H9 (cell line): ENCODE measurements at regions not wholly inside any gene's neighbourhood (a gene's known extent, or its start where the extent isn't known, plus 50 kb on each side); places are given as distances from the start of the nearest gene placed in this dataset.
"Not testable (repeated sequence)": the region's sequence is repeated elsewhere in the genome, so short reads cannot be mapped to it uniquely, and the experiment has no call there.

Source experiments
- DNase-seq: peaks from one replicate; pipeline ENCODE4 v3.0.0-alpha.2; 2017
- H2AFZ ChIP-seq: one replicate; pipeline ENCODE4 v1.6.1; 2013; ENCODE audit warnings: mild to moderate bottlenecking, low read length, control low read depth, moderate library complexity
- H2AK5ac ChIP-seq: 2 replicates; pipeline ENCODE4 v1.6.1; 2013; ENCODE audit warnings: low read length, control low read depth, mixed read lengths; ENCODE audit not compliant: insufficient read length
- H2BK120ac ChIP-seq: one replicate; pipeline ENCODE4 v1.6.1; 2013; ENCODE audit warnings: low read depth, mild to moderate bottlenecking, low read length, control low read depth, inconsistent platforms; ENCODE audit not compliant: poor library complexity, severe bottlenecking
- H2BK12ac ChIP-seq: 2 replicates; pipeline ENCODE4 v1.6.1; 2013; ENCODE audit warnings: low read length, control low read depth, mixed read lengths, low read depth; ENCODE audit not compliant: insufficient read length
- H2BK15ac ChIP-seq: 2 replicates; pipeline ENCODE4 v1.6.1; 2013; ENCODE audit warnings: low read depth, low read length, control low read depth
- H2BK20ac ChIP-seq: one replicate; pipeline ENCODE4 v1.6.1; 2013; ENCODE audit warnings: low read depth, mild to moderate bottlenecking, low read length, control low read depth, inconsistent platforms; ENCODE audit not compliant: poor library complexity, severe bottlenecking
- H2BK5ac ChIP-seq: 2 replicates; pipeline ENCODE4 v1.6.1; 2013; ENCODE audit warnings: low read length, control low read depth, mixed read lengths; ENCODE audit not compliant: insufficient read length
- H3K14ac ChIP-seq: 2 replicates; pipeline ENCODE4 v1.6.1; 2013; ENCODE audit warnings: low read length, control low read depth; ENCODE audit not compliant: insufficient read depth
- H3K18ac ChIP-seq: 2 replicates; pipeline ENCODE4 v1.6.1; 2013; ENCODE audit warnings: low read depth, mild to moderate bottlenecking, mixed read lengths, low read length, control low read depth; ENCODE audit not compliant: insufficient read length
- H3K23ac ChIP-seq: 2 replicates; pipeline ENCODE4 v1.6.1; 2013; ENCODE audit warnings: low read length, control low read depth, mixed read lengths, low read depth; ENCODE audit not compliant: insufficient read length
- H3K23me2 ChIP-seq: 2 replicates; pipeline ENCODE4 v1.6.1; 2013; ENCODE audit warnings: low read depth, mild to moderate bottlenecking, mixed read lengths, low read length, control low read depth; ENCODE audit not compliant: insufficient read length, poor library complexity, severe bottlenecking
- H3K27ac ChIP-seq: 2 replicates; pipeline ENCODE4 v1.5.1; 2013; ENCODE audit warnings: low read length, control low read depth, mixed read lengths, low read depth; ENCODE audit not compliant: insufficient read length
- H3K27me3 ChIP-seq: 2 replicates; pipeline ENCODE4 v1.6.1; 2013; ENCODE audit warnings: low read length, control low read depth, inconsistent platforms; ENCODE audit not compliant: insufficient read depth
- H3K4ac ChIP-seq: 2 replicates; pipeline ENCODE4 v1.6.1; 2013; ENCODE audit warnings: low read depth, mild to moderate bottlenecking, control low read depth, inconsistent platforms, low read length, moderate library complexity
- H3K4me1 ChIP-seq: 2 replicates; pipeline ENCODE4 v1.6.1; 2013; ENCODE audit warnings: low read length, control low read depth, inconsistent platforms; ENCODE audit not compliant: insufficient read depth
- H3K4me2 ChIP-seq: 2 replicates; pipeline ENCODE4 v1.6.1; 2013; ENCODE audit warnings: low read length, control low read depth, mixed read lengths; ENCODE audit not compliant: insufficient read length, insufficient read depth
- H3K56ac ChIP-seq: 2 replicates; pipeline ENCODE4 v1.6.1; 2013; ENCODE audit warnings: low read depth, mild to moderate bottlenecking, mixed read lengths, low read length, control low read depth; ENCODE audit not compliant: insufficient read length
- H3K79me1 ChIP-seq: 2 replicates; pipeline ENCODE4 v1.6.1; 2013; ENCODE audit warnings: low read depth, mild to moderate bottlenecking, moderate library complexity, low read length, control low read depth, inconsistent platforms; ENCODE audit not compliant: insufficient read depth, poor library complexity, severe bottlenecking
- H3K79me2 ChIP-seq: 2 replicates; pipeline ENCODE4 v1.6.1; 2013; ENCODE audit warnings: low read length, control low read depth, inconsistent platforms; ENCODE audit not compliant: insufficient read depth
- H3K9ac ChIP-seq: 2 replicates; pipeline ENCODE4 v1.6.1; 2013; ENCODE audit warnings: low read length, control low read depth, mixed read lengths; ENCODE audit not compliant: insufficient read length; ENCODE audit errors: extremely low read depth
- H3K9me3 ChIP-seq: one replicate; pipeline ENCODE4 v1.6.1; 2013; ENCODE audit warnings: low read depth, low read length, inconsistent platforms; ENCODE audit not compliant: control insufficient read depth
- H3T11ph ChIP-seq: one replicate; pipeline ENCODE4 v1.6.1; 2013; ENCODE audit warnings: mild to moderate bottlenecking, low read length, control low read depth, inconsistent platforms
- H4K20me1 ChIP-seq: one replicate; pipeline ENCODE4 v1.6.1; 2013; ENCODE audit not compliant: control insufficient read depth, insufficient read length, insufficient read depth
- H4K5ac ChIP-seq: 2 replicates; pipeline ENCODE4 v1.6.1; 2013; ENCODE audit warnings: low read depth, mild to moderate bottlenecking, mixed read lengths, low read length, control low read depth; ENCODE audit not compliant: insufficient read length
- H4K8ac ChIP-seq: replicated peaks from 2 replicates; pipeline ENCODE4 v1.6.1; 2013; ENCODE audit warnings: low read length, control low read depth, mixed read lengths, low read depth; ENCODE audit not compliant: insufficient read length
- H4K91ac ChIP-seq: 2 replicates; pipeline ENCODE4 v1.6.1; 2013; ENCODE audit warnings: low read depth, mild to moderate bottlenecking, moderate library complexity, mixed read lengths, low read length, control low read depth; ENCODE audit not compliant: insufficient read length
- H3K27ac Mint-ChIP-seq, 3 experiments: 2 replicates in 2 of 3; 3 replicates in 1 of 3; pipeline ENCODE4 v1.8.0; 2020 to 2021; ENCODE audit warnings: mixed read lengths in 3 of 3, mild to moderate bottlenecking in 1 of 3, moderate library complexity in 1 of 3
- H3K27me3 Mint-ChIP-seq: 2 replicates; pipeline ENCODE4 v1.8.0; 2021; ENCODE audit warnings: low read depth, mild to moderate bottlenecking, moderate library complexity, mixed read lengths
- H3K36me3 Mint-ChIP-seq, 3 experiments: 2 replicates in 2 of 3; 3 replicates in 1 of 3; pipeline ENCODE4 v1.8.0; 2020 to 2021; ENCODE audit warnings: low read depth in 3 of 3, mixed read lengths in 3 of 3; ENCODE audit not compliant: insufficient read depth in 1 of 3
- H3K4me1 Mint-ChIP-seq, 2 experiments: 2 replicates each; pipeline ENCODE4 v1.8.0; 2020; ENCODE audit warnings: mixed read lengths in 2 of 2
- H3K4me3 Mint-ChIP-seq, 2 experiments: 2 replicates in 1 of 2; 3 replicates in 1 of 2; pipeline ENCODE4 v1.8.0; 2020 to 2021; ENCODE audit warnings: mild to moderate bottlenecking in 2 of 2, mixed read lengths in 2 of 2, moderate library complexity in 1 of 2
- H3K9me3 Mint-ChIP-seq, 2 experiments: 2 replicates in 1 of 2; 3 replicates in 1 of 2; pipeline ENCODE4 v1.8.0; 2020; ENCODE audit warnings: mild to moderate bottlenecking in 2 of 2, mixed read lengths in 2 of 2, moderate library complexity in 1 of 2
- WGBS: extraction: QIAGEN DNeasy Blood & Tissue Kit; methylation state at CpG from one replicate; pipeline ENCODE4 v1.1.7; 2013; ENCODE audit warnings: missing lambda C conversion rate, low lambda C conversion rate, mixed read lengths; ENCODE audit not compliant: insufficient read length; ENCODE audit errors: extremely low coverage; 5-methylcytosine and 5-hydroxymethylcytosine counted together

DNA sequence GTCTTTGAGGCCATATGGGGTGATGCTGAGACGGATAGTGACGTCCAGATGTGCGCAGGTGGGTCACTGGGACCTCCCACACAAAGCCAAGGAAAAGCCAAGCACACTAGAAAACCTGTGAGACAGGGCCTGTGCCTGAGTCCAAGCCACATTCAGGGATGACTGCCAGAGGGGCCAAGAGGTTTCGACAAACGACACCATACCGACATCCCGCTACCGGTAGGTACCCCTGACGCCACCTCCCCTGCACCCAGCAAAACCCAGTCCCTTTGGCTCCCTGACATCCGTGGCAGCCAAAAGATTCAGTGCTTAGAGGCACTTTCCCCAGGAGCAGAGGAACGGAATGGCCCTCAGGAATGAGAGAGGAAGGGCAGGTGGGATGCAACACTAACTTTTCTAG lies 158.0 kb upstream of the ZNF337 start:
- H3K4me2 ChIP-seq = not testable (repeated sequence)

DNA sequence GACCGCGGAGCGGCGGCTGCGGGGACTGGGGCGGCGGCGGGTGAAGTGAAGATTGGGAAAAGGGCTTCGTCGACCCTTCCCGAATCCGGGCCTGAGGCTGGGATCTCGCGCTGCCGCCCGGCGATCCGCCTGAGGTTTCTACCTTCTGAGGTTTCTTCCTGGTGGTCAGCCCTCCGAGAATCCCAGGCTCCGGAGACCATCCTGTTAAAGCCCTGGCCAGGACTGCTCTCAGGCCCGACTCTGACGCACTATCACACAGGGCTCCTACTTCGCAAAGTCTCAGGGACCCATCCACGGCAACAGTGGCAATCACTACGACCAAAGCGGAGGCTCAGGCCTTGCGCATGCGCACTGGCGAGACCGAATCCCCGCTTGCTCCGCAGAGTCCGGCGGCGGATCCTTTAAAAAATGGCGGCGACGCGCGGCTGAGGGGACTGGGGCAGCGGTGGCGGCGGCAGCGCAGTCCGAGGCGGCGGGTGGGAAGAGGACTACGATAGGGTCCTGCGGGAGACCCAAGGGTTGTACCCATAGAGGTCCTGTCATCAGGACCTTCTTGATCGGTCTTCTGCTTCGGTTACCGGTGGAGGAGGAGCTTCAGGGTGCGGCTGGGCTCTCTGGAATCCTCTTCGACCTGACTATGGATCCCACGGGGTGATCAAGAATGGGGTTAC lies 157.2 kb upstream of the ZNF337 start:
- H3K4ac ChIP-seq, H2AFZ ChIP-seq, H2AK5ac ChIP-seq, H4K8ac ChIP-seq, H2BK20ac ChIP-seq, H3K79me2 ChIP-seq, H3K23me2 ChIP-seq, DNase-seq, H3K27ac Mint-ChIP-seq, H3K9me3 ChIP-seq, H3K56ac ChIP-seq, H3K4me1 ChIP-seq, H3K18ac ChIP-seq, H3K9ac ChIP-seq, H2BK12ac ChIP-seq, H2BK120ac ChIP-seq, H3K27me3 ChIP-seq, H2BK15ac ChIP-seq, H4K5ac ChIP-seq, H3K14ac ChIP-seq, H3K4me2 ChIP-seq, H3K27ac ChIP-seq, H3T11ph ChIP-seq, H3K23ac ChIP-seq, H3K79me1 ChIP-seq, H4K20me1 ChIP-seq, H2BK5ac ChIP-seq, H4K91ac ChIP-seq, H3K4me3 Mint-ChIP-seq: not testable (repeated sequence)
- no CpG with 5 or more reads among the region's 55 CpGs for WGBS
- Mint-ChIP-seq H3K27me3 (peaks cover 40% of the 10 kb centered on the region), H3K4me1 (peaks cover 17 to 18% of the 10 kb centered on the region in 2 experiments), H3K9me3 (peaks cover 9 to 14% of the 10 kb centered on the region in 2 experiments), H3K36me3 (peaks cover 0 to 17% (median 2%) of the 10 kb centered on the region in 3 experiments; a peak in 5 of 7 replicates)

More for the DNA sequence above, 158.0 kb upstream of the ZNF337 start:
- H3K4me1 ChIP-seq, H4K91ac ChIP-seq, H2BK15ac ChIP-seq, H2BK120ac ChIP-seq, H3K23ac ChIP-seq, H3K23me2 ChIP-seq, H4K5ac ChIP-seq, H3K56ac ChIP-seq, H3K4ac ChIP-seq, H2BK5ac ChIP-seq, H4K20me1 ChIP-seq, H4K8ac ChIP-seq, H3K4me3 Mint-ChIP-seq, H3K9ac ChIP-seq, H3K18ac ChIP-seq, H2BK20ac ChIP-seq, H2AFZ ChIP-seq, H3K14ac ChIP-seq, H3K27me3 ChIP-seq, H3K27ac ChIP-seq, H3K27ac Mint-ChIP-seq, H3K79me2 ChIP-seq, H3T11ph ChIP-seq, H2AK5ac ChIP-seq, DNase-seq, H3K79me1 ChIP-seq, H3K9me3 ChIP-seq, H2BK12ac ChIP-seq: not testable (repeated sequence)
- Mint-ChIP-seq H3K27me3 (peaks cover 48% of the 10 kb centered on the region), H3K36me3 (peaks cover 0 to 17% (median 2%) of the 10 kb centered on the region in 3 experiments; a peak in 5 of 7 replicates), H3K9me3 (peaks cover 12 to 14% of the 10 kb centered on the region in 2 experiments), H3K4me1 (peaks cover 17 to 18% of the 10 kb centered on the region in 2 experiments)
- WGBS = no CpG with 5 or more reads among the region's 11 CpGs
